BE2C (cell line): ENCODE measurements at regions not wholly inside any gene's neighbourhood (a gene's known extent, or its start where the extent isn't known, plus 50 kb on each side); places are given as distances from the start of the nearest gene placed in this dataset.
A peak's percentile ranks its signal among the peaks of the same experiment; 100 is the strongest.

ENCODE experiments used
- DNase-seq: peaks from one replicate; pipeline ENCODE4 v3.0.0-alpha.2; 2020
- H3K27me3 ChIP-seq: fragments of 250-450 bp; sonication (Bioruptor Pico); 2 replicates; pipeline ENCODE4 v1.5.1; 2020; ENCODE audit warnings: mild to moderate bottlenecking
- H3K36me3 ChIP-seq: fragments of 250-450 bp; sonication (Bioruptor Pico); 2 replicates; pipeline ENCODE4 v1.5.1; 2020; ENCODE audit warnings: mild to moderate bottlenecking
- H3K4me1 ChIP-seq: fragments of 250-450 bp; sonication (Bioruptor Pico); 2 replicates; pipeline ENCODE4 v1.5.1; 2020
- H3K4me3 ChIP-seq: 2 replicates; pipeline ENCODE4 v1.5.1; 2011; ENCODE audit warnings: low read depth, low read length
- H3K9me3 ChIP-seq: fragments of 250-450 bp; sonication (Bioruptor Pico); 2 replicates; pipeline ENCODE4 v1.5.1; 2020
- TF ChIP-seq, protein P1 (sequence below): IDR thresholded peaks from 2 replicates; pipeline ENCODE4 v1.5.1; 2012; ENCODE audit warnings: mild to moderate bottlenecking, low read depth, low read length

DNA sequence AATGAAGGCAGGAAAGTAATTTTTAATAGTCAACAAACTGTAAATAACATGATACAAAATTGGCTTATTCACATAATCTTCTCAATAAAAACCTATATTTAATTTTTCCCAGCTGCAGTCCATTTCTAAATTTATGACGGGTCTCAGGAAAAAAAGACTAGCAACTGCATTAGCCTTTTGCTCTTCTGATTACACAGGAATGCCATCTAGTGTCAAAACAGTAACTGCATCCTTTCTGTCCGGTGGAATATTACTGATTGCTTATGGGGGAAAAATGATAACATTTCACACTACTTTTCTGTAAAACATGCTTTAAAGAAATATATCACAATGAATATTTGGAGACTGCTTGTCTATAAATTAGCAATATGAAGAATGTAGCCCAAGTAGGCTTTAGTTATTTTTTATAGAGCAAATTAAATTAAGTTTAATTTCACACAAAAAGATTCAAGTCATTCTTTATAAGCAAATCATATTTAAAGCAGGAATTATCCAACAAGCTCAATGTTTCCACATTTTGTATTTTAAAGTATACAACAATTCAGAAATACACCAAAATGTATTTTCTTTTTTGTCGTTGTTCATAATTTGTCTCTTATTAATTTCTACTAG is 534.7 kb downstream of the CDH10 start:
- no peak for DNase-seq
- TF ChIP-seq, protein P1, sequence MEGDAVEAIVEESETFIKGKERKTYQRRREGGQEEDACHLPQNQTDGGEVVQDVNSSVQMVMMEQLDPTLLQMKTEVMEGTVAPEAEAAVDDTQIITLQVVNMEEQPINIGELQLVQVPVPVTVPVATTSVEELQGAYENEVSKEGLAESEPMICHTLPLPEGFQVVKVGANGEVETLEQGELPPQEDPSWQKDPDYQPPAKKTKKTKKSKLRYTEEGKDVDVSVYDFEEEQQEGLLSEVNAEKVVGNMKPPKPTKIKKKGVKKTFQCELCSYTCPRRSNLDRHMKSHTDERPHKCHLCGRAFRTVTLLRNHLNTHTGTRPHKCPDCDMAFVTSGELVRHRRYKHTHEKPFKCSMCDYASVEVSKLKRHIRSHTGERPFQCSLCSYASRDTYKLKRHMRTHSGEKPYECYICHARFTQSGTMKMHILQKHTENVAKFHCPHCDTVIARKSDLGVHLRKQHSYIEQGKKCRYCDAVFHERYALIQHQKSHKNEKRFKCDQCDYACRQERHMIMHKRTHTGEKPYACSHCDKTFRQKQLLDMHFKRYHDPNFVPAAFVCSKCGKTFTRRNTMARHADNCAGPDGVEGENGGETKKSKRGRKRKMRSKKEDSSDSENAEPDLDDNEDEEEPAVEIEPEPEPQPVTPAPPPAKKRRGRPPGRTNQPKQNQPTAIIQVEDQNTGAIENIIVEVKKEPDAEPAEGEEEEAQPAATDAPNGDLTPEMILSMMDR: peak; percentile 87
- H3K9me3 ChIP-seq: no peaks in the 10 kb centered on the region

GRCh38 chr5:24112420-24112819 is 532.4 kb downstream of the CDH10 start:
- H3K9me3 ChIP-seq: no peaks in the 10 kb centered on the region
- no peaks in the 10 kb centered on the region; the same call in 1 of the 2 replicates for H3K4me1 ChIP-seq
- DNase-seq: no peak
- no peaks in the 10 kb centered on the region for H3K27me3 ChIP-seq
- H3K4me3 ChIP-seq: no peak overlapping the region
- TF ChIP-seq, protein P1: no peak
- no peaks in the 10 kb centered on the region for H3K36me3 ChIP-seq

More for the DNA sequence above, 534.7 kb downstream of the CDH10 start:
- Histone ChIP-seq H3K4me3 (no peak overlapping the region), H3K36me3 (no peaks in the 10 kb centered on the region), H3K27me3 (no peaks in the 10 kb centered on the region), H3K4me1 (no peaks in the 10 kb centered on the region; the same call in 1 of the 2 replicates)

- no peaks in the 10 kb centered on the region for H3K36me3 ChIP-seq
- TF ChIP-seq, protein P1: no peak
- H3K9me3 ChIP-seq: no peaks in the 10 kb centered on the region
- H3K27me3 ChIP-seq: no peaks in the 10 kb centered on the region
- no peak overlapping the region for H3K4me3 ChIP-seq
- H3K4me1 ChIP-seq: no peaks in the 10 kb centered on the region
- no peak for DNase-seq
Measured at GRCh38 chr5:24118351-24118750, 526.4 kb downstream of the CDH10 start.

GRCh38 chr5:24135536-24135935 is 509.2 kb downstream of the CDH10 start:
- H3K4me3 ChIP-seq: no peak overlapping the region

DNA sequence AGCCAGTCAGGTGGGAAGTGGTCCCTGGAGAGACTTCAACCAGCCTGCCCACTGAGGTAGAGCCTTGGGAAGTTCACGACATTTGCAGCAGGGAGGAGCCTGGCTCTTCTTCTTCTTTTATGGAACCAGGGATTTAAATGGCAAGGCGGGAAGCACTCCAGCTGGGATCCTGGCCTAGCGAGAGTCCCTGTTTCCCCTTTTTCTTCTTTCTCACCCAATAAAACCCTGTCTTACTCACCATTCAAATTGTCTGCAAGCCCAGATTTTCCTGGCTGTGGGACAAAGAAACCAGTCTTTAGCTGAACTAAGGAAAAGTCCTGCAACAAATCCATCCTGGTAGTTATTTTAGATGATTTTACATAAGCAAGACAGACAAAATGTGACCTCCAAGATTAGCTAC is 503.7 kb downstream of the CDH10 start:
- no peaks in the 10 kb centered on the region for H3K27me3 ChIP-seq
- H3K4me3 ChIP-seq: no peak overlapping the region
- DNase-seq: no peak
- no peaks in the 10 kb centered on the region for H3K4me1 ChIP-seq
- no peaks in the 10 kb centered on the region for H3K9me3 ChIP-seq
- no peaks in the 10 kb centered on the region for H3K36me3 ChIP-seq
- TF ChIP-seq, protein P1: no peak

More at GRCh38 chr5:24135536-24135935, 509.2 kb downstream of the CDH10 start:
- no peaks in the 10 kb centered on the region for H3K9me3 ChIP-seq
- DNase-seq: no peak
- TF ChIP-seq, protein P1: no peak
- no peaks in the 10 kb centered on the region for H3K27me3 ChIP-seq
- H3K36me3 ChIP-seq: no peaks in the 10 kb centered on the region
- H3K4me1 ChIP-seq: no peaks in the 10 kb centered on the region

GRCh38 chr5:24142341-24142740 is 502.4 kb downstream of the CDH10 start:
- Histone ChIP-seq H3K9me3 (no peaks in the 10 kb centered on the region), H3K36me3 (no peaks in the 10 kb centered on the region), H3K4me1 (no peaks in the 10 kb centered on the region), H3K27me3 (no peaks in the 10 kb centered on the region), H3K4me3 (no peak overlapping the region)
- no peak for DNase-seq
- TF ChIP-seq, protein P1: no peak
